SH-SY5Y (cell line): ENCODE measurements at regions not wholly inside any gene's neighbourhood (a gene's known extent, or its start where the extent isn't known, plus 50 kb on each side); places are given as distances from the start of the nearest gene placed in this dataset.

Experiments used
- GATA2 ChIP-seq: IDR thresholded peaks from 2 replicates; pipeline ENCODE4 v1.6.1; 2011; ENCODE audit warnings: mild to moderate bottlenecking, low read depth, low read length
- GATA3 ChIP-seq: IDR thresholded peaks from 2 replicates; pipeline ENCODE4 v1.6.1; 2011; ENCODE audit warnings: low read depth, mild to moderate bottlenecking, low read length, moderate library complexity

DNA sequence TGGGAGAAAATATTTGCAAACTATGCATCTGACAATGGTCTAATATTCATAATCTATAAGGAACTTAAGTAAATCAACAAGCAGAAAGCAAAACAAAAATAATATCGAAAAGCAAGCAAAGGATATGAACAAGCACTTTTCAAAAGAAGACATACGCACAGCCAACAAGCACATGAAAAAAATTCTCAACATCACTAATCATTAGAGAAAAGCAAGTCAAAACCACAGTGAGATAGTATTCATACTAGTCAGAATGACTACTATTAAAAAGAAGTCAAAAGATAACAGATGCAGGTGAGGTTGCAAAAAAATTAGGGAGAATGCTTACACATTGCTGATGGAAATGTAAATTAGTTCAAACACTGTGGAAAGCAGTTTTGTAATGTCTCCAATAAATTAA, 410.2 kb downstream of the MMUT start:
- TF ChIP-seq GATA3 = no peak
- TF ChIP-seq GATA2 = no peak
